ENCODE measurements at regions not wholly inside any gene's neighbourhood (a gene's known extent, or its start where the extent isn't known, plus 50 kb on each side); places are given as distances from the start of the nearest gene placed in this dataset.

DNA sequence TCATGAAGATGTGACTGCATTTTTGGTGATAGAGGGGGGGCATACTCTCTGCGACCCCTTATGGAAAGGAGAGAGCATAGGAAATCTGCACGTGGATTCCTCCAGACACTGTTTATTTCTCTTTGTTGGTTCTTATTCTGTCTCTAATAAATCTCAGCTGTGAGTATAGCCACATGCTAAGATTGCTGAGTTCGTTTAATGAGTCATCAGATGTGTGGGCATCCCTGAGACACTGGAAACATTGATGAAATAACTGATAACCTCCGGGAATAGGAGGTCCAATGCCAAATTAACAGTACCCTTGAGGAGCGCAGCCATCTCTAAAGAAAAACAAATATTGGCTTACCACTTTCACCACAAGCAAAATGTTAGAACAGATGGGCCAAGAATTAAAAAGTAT, 880.2 kb upstream of the NEGR1 start:
- H3K9ac ChIP-seq (ENCODE audit: low read length): no peak overlapping the region
- H3K36me3 ChIP-seq (ENCODE audit: control insufficient read depth, insufficient read depth, low read length): no peaks in the 10 kb centered on the region
- H3K27ac ChIP-seq (ENCODE audit: low read depth, low read length): no peak overlapping the region
- H3K4me1 ChIP-seq (ENCODE audit: control insufficient read depth, insufficient read depth, low read length): no peaks in the 10 kb centered on the region
- H3K4me3 ChIP-seq (ENCODE audit: low read length): no peak overlapping the region
- no peaks in the 10 kb centered on the region for H3K27me3 ChIP-seq (ENCODE audit: control insufficient read depth, insufficient read depth, low read length)

DNA sequence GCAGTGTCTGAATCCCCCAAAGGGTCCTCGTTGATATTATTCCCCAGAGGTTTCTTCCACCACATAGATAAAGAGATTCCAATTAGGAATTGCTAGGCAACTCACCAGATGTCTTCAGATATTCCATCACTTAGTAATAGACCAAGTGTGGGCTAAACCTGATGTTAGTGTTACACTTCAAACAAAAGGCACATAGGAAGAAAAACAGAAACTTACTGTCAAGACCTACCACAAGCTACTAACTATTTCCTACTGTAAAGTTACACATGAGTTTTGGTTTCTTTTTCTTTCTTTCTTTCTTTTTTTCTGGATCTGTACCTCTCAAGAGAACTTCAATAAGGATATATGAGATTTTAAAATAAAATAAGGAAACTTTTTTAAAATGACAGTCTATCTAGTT, 879.1 kb upstream of the NEGR1 start:
- Histone ChIP-seq H3K36me3 (ENCODE audit: control insufficient read depth, insufficient read depth, low read length) (no peaks in the 10 kb centered on the region), H3K9ac (ENCODE audit: low read length) (no peak overlapping the region), H3K4me3 (ENCODE audit: low read length) (no peak overlapping the region), H3K27me3 (ENCODE audit: control insufficient read depth, insufficient read depth, low read length) (no peaks in the 10 kb centered on the region), H3K27ac (ENCODE audit: low read depth, low read length) (no peak overlapping the region), H3K4me1 (ENCODE audit: control insufficient read depth, insufficient read depth, low read length) (no peaks in the 10 kb centered on the region)

DNA sequence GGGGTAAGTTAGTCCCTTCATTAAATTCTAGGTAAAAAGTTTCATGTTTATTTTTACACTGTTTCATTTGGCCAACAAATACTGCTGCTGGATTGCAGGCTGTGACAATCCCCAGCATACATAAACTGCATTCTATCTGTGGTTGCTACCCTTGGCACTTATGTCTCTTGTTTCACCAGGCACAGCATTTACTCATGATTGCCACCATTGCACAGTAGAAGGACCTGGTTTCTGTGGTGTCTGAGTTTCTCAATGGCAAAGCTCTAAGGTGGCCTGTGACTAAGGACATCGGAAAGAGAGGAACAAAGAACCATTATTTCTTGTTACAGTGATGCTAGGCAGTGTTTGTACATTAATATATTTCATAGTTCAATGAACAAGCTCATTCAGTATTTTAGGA, 878.4 kb upstream of the NEGR1 start:
- H3K9ac ChIP-seq (ENCODE audit: low read length): no peak overlapping the region

DNA sequence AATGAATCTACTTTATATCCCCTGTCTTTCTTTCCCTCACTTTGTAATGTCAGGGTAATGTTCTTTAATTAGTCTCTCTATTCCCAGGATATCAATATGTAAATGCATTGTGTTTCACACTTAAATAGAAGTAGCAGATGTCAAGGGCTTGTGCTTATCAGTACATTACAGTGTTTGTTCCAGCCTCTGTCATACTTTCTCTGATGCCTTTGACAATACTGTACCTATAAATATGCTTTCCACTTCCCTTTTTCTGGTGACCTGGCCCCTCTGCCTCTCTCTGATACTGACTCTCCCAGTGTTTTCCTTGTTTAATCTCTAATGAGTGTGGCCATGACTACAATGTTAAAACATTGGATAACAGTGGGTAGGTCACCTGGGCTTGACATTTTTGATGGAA, 862.0 kb upstream of the NEGR1 start:
- Histone ChIP-seq H3K9ac (ENCODE audit: low read length) (no peak overlapping the region), H3K4me1 (ENCODE audit: control insufficient read depth, insufficient read depth, low read length) (no peaks in the 10 kb centered on the region), H3K4me3 (ENCODE audit: low read length) (no peak overlapping the region), H3K27ac (ENCODE audit: low read depth, low read length) (no peak overlapping the region), H3K36me3 (ENCODE audit: control insufficient read depth, insufficient read depth, low read length) (no peaks in the 10 kb centered on the region), H3K27me3 (ENCODE audit: control insufficient read depth, insufficient read depth, low read length) (no peaks in the 10 kb centered on the region)

More for the DNA sequence above, 878.4 kb upstream of the NEGR1 start:
- Histone ChIP-seq H3K4me1 (ENCODE audit: control insufficient read depth, insufficient read depth, low read length) (no peaks in the 10 kb centered on the region), H3K27me3 (ENCODE audit: control insufficient read depth, insufficient read depth, low read length) (no peaks in the 10 kb centered on the region), H3K36me3 (ENCODE audit: control insufficient read depth, insufficient read depth, low read length) (no peaks in the 10 kb centered on the region), H3K27ac (ENCODE audit: low read depth, low read length) (no peak overlapping the region), H3K4me3 (ENCODE audit: low read length) (no peak overlapping the region)

DNA sequence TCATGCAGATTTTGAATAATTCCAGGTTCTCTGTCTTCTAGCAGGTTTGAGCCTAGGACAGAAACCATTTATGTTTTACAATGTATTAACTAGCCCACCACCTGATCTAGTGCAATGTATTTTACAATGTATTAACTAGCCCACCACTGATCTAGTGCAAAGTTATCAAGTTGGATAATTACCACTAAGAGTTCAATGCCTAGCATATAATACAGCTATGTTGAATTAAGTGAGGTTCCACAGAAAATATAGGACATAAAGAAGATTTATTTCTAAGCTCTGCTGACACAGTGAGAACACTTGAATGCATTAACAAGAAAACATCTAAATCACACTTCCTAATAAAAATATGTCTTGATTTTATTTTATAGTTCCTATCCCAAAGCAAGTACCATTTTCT, 854.6 kb upstream of the NEGR1 start:
- Histone ChIP-seq H3K27ac (ENCODE audit: low read depth, low read length) (no peak overlapping the region), H3K36me3 (ENCODE audit: control insufficient read depth, insufficient read depth, low read length) (no peaks in the 10 kb centered on the region), H3K27me3 (ENCODE audit: control insufficient read depth, insufficient read depth, low read length) (no peaks in the 10 kb centered on the region), H3K4me1 (ENCODE audit: control insufficient read depth, insufficient read depth, low read length) (no peaks in the 10 kb centered on the region), H3K4me3 (ENCODE audit: low read length) (no peak overlapping the region), H3K9ac (ENCODE audit: low read length) (no peak overlapping the region)

DNA sequence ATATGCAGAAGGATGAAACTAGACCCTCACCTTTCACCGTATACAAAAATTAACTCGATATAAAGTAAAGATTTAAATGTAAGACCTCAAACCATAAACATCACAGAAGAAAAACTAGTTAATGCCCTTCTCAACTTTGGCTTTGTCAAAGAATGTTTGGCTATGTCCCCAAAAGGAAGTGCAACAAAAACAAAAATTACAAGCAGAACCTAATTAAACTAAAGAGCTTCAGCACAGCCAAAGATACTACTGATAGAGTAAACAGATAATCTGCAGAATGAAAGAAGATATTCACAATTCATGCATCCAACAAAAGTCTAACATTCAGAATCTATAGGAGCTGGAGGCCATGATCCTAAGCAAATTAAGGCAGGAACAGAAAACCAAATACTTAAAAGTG, 824.6 kb upstream of the NEGR1 start:
- no peaks in the 10 kb centered on the region for H3K27me3 ChIP-seq (ENCODE audit: control insufficient read depth, insufficient read depth, low read length)
- no peak overlapping the region for H3K9ac ChIP-seq (ENCODE audit: low read length)
- H3K36me3 ChIP-seq (ENCODE audit: control insufficient read depth, insufficient read depth, low read length): no peaks in the 10 kb centered on the region
- H3K4me3 ChIP-seq (ENCODE audit: low read length): no peak overlapping the region
- H3K4me1 ChIP-seq (ENCODE audit: control insufficient read depth, insufficient read depth, low read length): no peaks in the 10 kb centered on the region
- no peak overlapping the region for H3K27ac ChIP-seq (ENCODE audit: low read depth, low read length)

DNA sequence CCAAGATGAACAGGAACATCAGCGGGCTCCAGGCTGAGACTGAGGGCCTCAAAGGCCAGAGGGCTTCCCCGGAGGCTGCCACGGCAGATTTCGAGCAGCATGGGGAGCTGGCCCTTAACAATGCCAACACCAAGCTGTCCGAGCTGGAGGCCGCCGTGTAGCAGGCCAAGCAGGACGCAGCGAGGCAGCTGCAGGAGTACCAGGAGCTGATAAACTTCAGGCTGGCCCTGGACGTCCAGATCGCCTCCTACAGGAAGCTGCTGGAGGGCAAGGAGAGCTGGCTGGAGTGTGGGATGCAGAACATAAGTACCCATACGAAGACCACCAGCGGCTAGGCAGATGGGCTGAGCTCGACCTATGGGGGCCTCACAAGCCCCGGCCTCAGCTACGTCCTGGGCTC, 823.4 kb upstream of the NEGR1 start:
- Histone ChIP-seq H3K27ac (ENCODE audit: low read depth, low read length) (no peak overlapping the region), H3K4me1 (ENCODE audit: control insufficient read depth, insufficient read depth, low read length) (no peaks in the 10 kb centered on the region), H3K36me3 (ENCODE audit: control insufficient read depth, insufficient read depth, low read length) (no peaks in the 10 kb centered on the region), H3K4me3 (ENCODE audit: low read length) (no peak overlapping the region), H3K27me3 (ENCODE audit: control insufficient read depth, insufficient read depth, low read length) (no peaks in the 10 kb centered on the region), H3K9ac (ENCODE audit: low read length) (no peak overlapping the region)

DNA sequence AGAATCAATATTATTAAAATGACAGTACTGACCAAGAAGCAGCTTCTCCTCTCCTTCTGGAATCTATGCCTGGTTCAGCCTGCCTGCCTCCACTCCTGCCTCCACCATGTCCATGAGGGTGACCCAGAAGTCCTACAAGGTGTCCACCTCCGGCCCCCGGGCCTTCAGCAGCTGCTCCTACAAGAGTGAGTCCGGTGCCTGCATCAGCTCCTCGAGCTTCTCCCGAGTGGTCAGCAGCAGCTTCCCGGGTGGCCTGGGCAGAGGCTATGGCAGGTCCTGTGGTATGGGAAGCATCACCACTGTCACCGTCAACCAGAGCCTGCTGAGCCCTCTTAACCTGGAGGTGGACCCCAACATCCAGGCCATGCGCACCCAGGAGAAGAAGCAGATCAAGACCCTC, 822.4 kb upstream of the NEGR1 start:
- H3K27ac ChIP-seq (ENCODE audit: low read depth, low read length): no peak overlapping the region

DNA sequence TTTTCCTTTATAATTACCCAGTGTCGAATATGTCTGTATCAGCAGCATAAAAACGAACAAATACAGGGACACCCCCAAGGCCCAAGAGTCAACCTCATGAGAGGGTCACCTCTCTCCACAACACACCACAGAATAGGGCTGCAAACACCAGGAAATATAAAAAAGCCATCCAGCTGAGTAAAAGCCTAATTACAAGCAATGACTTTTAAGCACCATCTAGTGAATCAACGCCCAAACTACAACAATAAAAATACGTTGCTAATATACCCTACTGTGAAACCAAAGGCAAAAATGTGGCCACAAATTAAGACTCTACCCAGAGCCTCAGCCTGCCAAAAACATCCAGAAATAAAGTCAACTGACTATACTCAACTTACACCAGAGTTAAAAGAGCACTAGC, 817.9 kb upstream of the NEGR1 start:
- Histone ChIP-seq H3K27ac (ENCODE audit: low read depth, low read length) (no peak overlapping the region), H3K27me3 (ENCODE audit: control insufficient read depth, insufficient read depth, low read length) (no peaks in the 10 kb centered on the region), H3K4me1 (ENCODE audit: control insufficient read depth, insufficient read depth, low read length) (no peaks in the 10 kb centered on the region), H3K9ac (ENCODE audit: low read length) (no peak overlapping the region), H3K36me3 (ENCODE audit: control insufficient read depth, insufficient read depth, low read length) (no peaks in the 10 kb centered on the region), H3K4me3 (ENCODE audit: low read length) (no peak overlapping the region)

More for the DNA sequence above, 822.4 kb upstream of the NEGR1 start:
- no peaks in the 10 kb centered on the region for H3K36me3 ChIP-seq (ENCODE audit: control insufficient read depth, insufficient read depth, low read length)
- no peaks in the 10 kb centered on the region for H3K4me1 ChIP-seq (ENCODE audit: control insufficient read depth, insufficient read depth, low read length)
- no peak overlapping the region for H3K4me3 ChIP-seq (ENCODE audit: low read length)
- H3K9ac ChIP-seq (ENCODE audit: low read length): no peak overlapping the region
- H3K27me3 ChIP-seq (ENCODE audit: control insufficient read depth, insufficient read depth, low read length): no peaks in the 10 kb centered on the region

DNA sequence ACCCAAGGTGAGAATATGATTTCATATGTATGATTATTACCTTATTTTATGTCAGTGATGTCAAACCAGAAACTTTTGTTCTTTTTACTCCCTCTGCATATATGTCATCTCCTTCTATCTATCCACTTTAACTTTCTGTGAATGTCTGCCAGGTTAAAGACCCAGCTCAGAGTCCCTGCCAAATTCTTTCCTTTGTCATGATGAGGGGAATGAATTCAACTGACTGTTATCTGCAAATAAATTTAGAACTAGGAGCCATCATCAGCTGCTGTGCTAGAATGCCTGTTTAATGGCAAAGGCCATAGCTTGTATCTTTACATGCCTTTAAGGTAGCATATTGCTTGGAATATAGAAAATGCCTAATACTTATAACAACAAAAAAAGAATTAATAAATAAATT, 815.6 kb upstream of the NEGR1 start:
- no peaks in the 10 kb centered on the region for H3K4me1 ChIP-seq (ENCODE audit: control insufficient read depth, insufficient read depth, low read length)
- no peak overlapping the region for H3K9ac ChIP-seq (ENCODE audit: low read length)
- no peaks in the 10 kb centered on the region for H3K36me3 ChIP-seq (ENCODE audit: control insufficient read depth, insufficient read depth, low read length)
- no peaks in the 10 kb centered on the region for H3K27me3 ChIP-seq (ENCODE audit: control insufficient read depth, insufficient read depth, low read length)
- H3K27ac ChIP-seq (ENCODE audit: low read depth, low read length): no peak overlapping the region
- H3K4me3 ChIP-seq (ENCODE audit: low read length): no peak overlapping the region

DNA sequence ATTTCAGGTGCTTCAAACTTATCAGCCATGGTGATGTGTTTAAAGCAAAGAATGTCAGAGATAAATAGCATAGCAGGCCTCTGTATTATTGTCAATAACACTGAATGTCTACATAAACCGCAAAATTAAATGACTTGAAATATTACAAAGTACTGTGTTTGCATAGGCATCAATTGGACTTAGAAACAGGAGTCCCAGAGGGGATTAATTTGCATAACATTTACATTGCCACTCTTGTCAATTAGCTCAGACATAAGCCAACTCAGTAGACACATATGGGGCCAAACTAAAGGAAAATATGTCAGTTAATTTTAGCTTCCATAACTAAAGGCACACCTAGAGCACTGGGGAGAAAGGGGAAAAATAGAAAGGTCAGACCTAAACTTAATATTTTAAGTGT, 814.5 kb upstream of the NEGR1 start:
- H3K36me3 ChIP-seq (ENCODE audit: control insufficient read depth, insufficient read depth, low read length): no peaks in the 10 kb centered on the region
- H3K9ac ChIP-seq (ENCODE audit: low read length): no peak overlapping the region
- H3K4me1 ChIP-seq (ENCODE audit: control insufficient read depth, insufficient read depth, low read length): no peaks in the 10 kb centered on the region
- H3K4me3 ChIP-seq (ENCODE audit: low read length): no peak overlapping the region
- H3K27ac ChIP-seq (ENCODE audit: low read depth, low read length): no peak overlapping the region
- H3K27me3 ChIP-seq (ENCODE audit: control insufficient read depth, insufficient read depth, low read length): no peaks in the 10 kb centered on the region

DNA sequence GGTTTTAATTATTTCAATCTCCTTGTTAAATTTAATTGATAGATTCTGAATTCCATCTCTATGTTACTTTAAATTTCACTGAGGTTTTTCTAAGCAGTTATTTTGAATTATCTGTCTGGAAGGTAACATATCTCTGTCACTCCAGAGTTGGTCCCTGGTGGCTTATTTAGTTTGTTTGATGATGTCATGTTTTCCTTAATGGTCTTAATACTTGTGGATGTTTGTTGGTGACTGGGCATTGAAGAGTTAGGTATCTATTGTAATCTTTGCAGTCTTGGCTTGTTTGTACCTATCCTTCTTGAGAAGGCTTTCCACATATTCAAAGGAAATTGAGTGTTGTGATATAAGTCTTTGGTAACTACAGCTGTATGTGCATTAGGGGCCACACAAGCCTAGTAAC, 810.0 kb upstream of the NEGR1 start:
- Histone ChIP-seq H3K27me3 (ENCODE audit: control insufficient read depth, insufficient read depth, low read length) (no peaks in the 10 kb centered on the region), H3K27ac (ENCODE audit: low read depth, low read length) (no peak overlapping the region), H3K4me3 (ENCODE audit: low read length) (no peak overlapping the region), H3K4me1 (ENCODE audit: control insufficient read depth, insufficient read depth, low read length) (no peaks in the 10 kb centered on the region), H3K36me3 (ENCODE audit: control insufficient read depth, insufficient read depth, low read length) (no peaks in the 10 kb centered on the region), H3K9ac (ENCODE audit: low read length) (no peak overlapping the region)

DNA sequence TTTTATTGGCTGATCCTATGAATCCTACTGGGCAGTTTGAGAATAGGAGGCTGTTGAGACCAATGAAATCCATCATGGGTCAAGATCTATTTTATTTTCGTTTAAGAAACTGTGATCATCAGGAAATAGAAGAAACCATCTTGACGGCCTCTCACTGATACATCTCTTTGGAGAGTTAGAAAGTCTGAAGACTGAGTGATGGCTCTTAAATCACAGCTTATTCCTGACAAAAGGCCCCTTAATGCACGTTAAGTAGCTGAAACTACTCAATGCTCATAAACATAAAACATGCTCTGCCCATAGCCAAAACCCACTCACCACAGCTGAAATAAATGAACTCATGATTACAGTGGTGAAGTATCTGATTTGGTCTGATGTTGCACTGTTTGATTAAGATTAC, 784.5 kb upstream of the NEGR1 start:
- Histone ChIP-seq H3K27ac (ENCODE audit: low read depth, low read length) (no peak overlapping the region), H3K27me3 (ENCODE audit: control insufficient read depth, insufficient read depth, low read length) (no peaks in the 10 kb centered on the region), H3K4me1 (ENCODE audit: control insufficient read depth, insufficient read depth, low read length) (peaks cover 2% of the 10 kb centered on the region), H3K36me3 (ENCODE audit: control insufficient read depth, insufficient read depth, low read length) (no peaks in the 10 kb centered on the region), H3K4me3 (ENCODE audit: low read length) (no peak overlapping the region), H3K9ac (ENCODE audit: low read length) (no peak overlapping the region)
